Gastroesophageal sphincter (tissue), 3 donors: ENCODE measurements at regions not wholly inside any gene's neighbourhood (a gene's known extent, or its start where the extent isn't known, plus 50 kb on each side); places are given as distances from the start of the nearest gene placed in this dataset.

Experiments used
- EP300 ChIP-seq: sonication (generic); formaldehyde crosslinking; IDR thresholded peaks from one replicate; pipeline ENCODE4 v1.6.1; 2017; ENCODE audit warnings: antibody characterized with exemption, mild to moderate bottlenecking
- POLR2A ChIP-seq, 2 donors: fragments of 450-650 bp; IDR thresholded peaks; one replicate each; pipeline ENCODE4 v1.6.1; 2017; ENCODE audit warnings: antibody characterized with exemption in 2 of 2, mild to moderate bottlenecking in 2 of 2, moderate library complexity in 1 of 2
- POLR2AphosphoS5 ChIP-seq: sonication (generic); formaldehyde crosslinking; IDR thresholded peaks from one replicate; pipeline ENCODE4 v1.6.1; 2017; ENCODE audit warnings: antibody characterized with exemption
- TF ChIP-seq, protein P1 (sequence below), 4 experiments: fragments of 200-600 bp in 2 of 4; fragments of 450-650 bp in 2 of 4; sonication (generic) in 1 of 4; IDR thresholded peaks; one replicate each; pipeline ENCODE4 v1.5.1; 2017 to 2019; ENCODE audit warnings: antibody characterized with exemption in 4 of 4, mild to moderate bottlenecking in 2 of 4, moderate library complexity in 2 of 4

GRCh38 chr21:35616090-35616489 lies 444.2 kb downstream of the SETD4 start:
- TF ChIP-seq, protein P1, sequence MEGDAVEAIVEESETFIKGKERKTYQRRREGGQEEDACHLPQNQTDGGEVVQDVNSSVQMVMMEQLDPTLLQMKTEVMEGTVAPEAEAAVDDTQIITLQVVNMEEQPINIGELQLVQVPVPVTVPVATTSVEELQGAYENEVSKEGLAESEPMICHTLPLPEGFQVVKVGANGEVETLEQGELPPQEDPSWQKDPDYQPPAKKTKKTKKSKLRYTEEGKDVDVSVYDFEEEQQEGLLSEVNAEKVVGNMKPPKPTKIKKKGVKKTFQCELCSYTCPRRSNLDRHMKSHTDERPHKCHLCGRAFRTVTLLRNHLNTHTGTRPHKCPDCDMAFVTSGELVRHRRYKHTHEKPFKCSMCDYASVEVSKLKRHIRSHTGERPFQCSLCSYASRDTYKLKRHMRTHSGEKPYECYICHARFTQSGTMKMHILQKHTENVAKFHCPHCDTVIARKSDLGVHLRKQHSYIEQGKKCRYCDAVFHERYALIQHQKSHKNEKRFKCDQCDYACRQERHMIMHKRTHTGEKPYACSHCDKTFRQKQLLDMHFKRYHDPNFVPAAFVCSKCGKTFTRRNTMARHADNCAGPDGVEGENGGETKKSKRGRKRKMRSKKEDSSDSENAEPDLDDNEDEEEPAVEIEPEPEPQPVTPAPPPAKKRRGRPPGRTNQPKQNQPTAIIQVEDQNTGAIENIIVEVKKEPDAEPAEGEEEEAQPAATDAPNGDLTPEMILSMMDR (IDR thresholded peaks at IDR 0.05), result peak; percentile 20 to 32 (median 24)
- TF ChIP-seq POLR2AphosphoS5 (no peak), EP300 (no peak), POLR2A (IDR thresholded peaks at IDR 0.05) (no peak)
